OCI-LY7 (cell line): ENCODE measurements at regions not wholly inside any gene's neighbourhood (a gene's known extent, or its start where the extent isn't known, plus 50 kb on each side); places are given as distances from the start of the nearest gene placed in this dataset.

ENCODE experiments used
- BruUV-seq: library from RNA; stranded (reverse); fragments of 400-500 nt; replicated peaks from 2 replicates; lab custom pipeline; 2021; lab: Mats Ljungman, UMichigan
- CTCF ChIA-PET: fragments of 300-600 bp; sonication (Branson Sonifier 250); formaldehyde crosslinking; loops from one replicate; lab custom pipeline; 2022; ENCODE audit warnings: antibody characterized with exemption; ENCODE audit not compliant: unreplicated experiment; lab: Charles Lee
- POLR2A ChIA-PET: fragments of 300-600 bp; sonication (Branson Sonifier 250); formaldehyde crosslinking; loops from one replicate; lab custom pipeline; 2022; ENCODE audit warnings: antibody characterized with exemption; lab: Charles Lee
- DNase-seq: peaks from one replicate; pipeline ENCODE4 v3.0.0-alpha.2; 2015; ENCODE audit warnings: low spot score
- H2AFZ ChIP-seq: fragments of 200-600 bp; sonication (generic), shearing (Covaris generic); 2 replicates; pipeline ENCODE4 v1.6.1; 2014; ENCODE audit warnings: mild to moderate bottlenecking, antibody characterized with exemption, low read length, moderate library complexity
- H3K27ac ChIP-seq: fragments of 200-600 bp; sonication (generic); 2 replicates; pipeline ENCODE4 v1.5.1; 2014; ENCODE audit warnings: mixed run types, low read depth, mild to moderate bottlenecking, moderate library complexity, low read length, inconsistent platforms; ENCODE audit not compliant: poor library complexity, severe bottlenecking
- H3K36me3 ChIP-seq: fragments of 200-600 bp; sonication (generic); 2 replicates; pipeline ENCODE4 v1.6.1; 2014; ENCODE audit warnings: mild to moderate bottlenecking, antibody characterized with exemption, low read length, moderate library complexity, mixed read lengths; ENCODE audit not compliant: insufficient read depth
- H3K4me1 ChIP-seq: fragments of 200-600 bp; sonication (generic); 2 replicates; pipeline ENCODE4 v1.5.1; 2014; ENCODE audit warnings: mild to moderate bottlenecking, low read length; ENCODE audit not compliant: insufficient read depth, poor library complexity, severe bottlenecking
- H3K4me2 ChIP-seq: fragments of 200-600 bp; sonication (generic); 2 replicates; pipeline ENCODE4 v1.6.1; 2014; ENCODE audit warnings: mild to moderate bottlenecking, low read length
- H3K4me3 ChIP-seq: fragments of 200-600 bp; sonication (generic); 2 replicates; pipeline ENCODE4 v1.5.1; 2014; ENCODE audit warnings: mild to moderate bottlenecking, low read depth, low read length; ENCODE audit not compliant: poor library complexity, severe bottlenecking
- H3K79me2 ChIP-seq: fragments of 200-600 bp; sonication (generic); 2 replicates; pipeline ENCODE4 v1.6.1; 2016; ENCODE audit warnings: low read depth, mild to moderate bottlenecking, low read length, moderate library complexity, mixed read lengths; ENCODE audit not compliant: insufficient read depth
- H3K9me2 ChIP-seq: fragments of 200-600 bp; sonication (generic); 2 replicates; pipeline ENCODE4 v1.6.1; 2016; ENCODE audit warnings: mild to moderate bottlenecking, low read length, mixed read lengths; ENCODE audit not compliant: insufficient read depth
- H3K9me3 ChIP-seq: fragments of 200-600 bp; sonication (generic); 2 replicates; pipeline ENCODE4 v1.6.1; 2014; ENCODE audit warnings: mild to moderate bottlenecking, mixed run types, low read length, mixed read lengths
- H4K20me1 ChIP-seq: fragments of 200-600 bp; sonication (generic); 2 replicates; pipeline ENCODE4 v1.6.1; 2014; ENCODE audit warnings: mild to moderate bottlenecking, antibody characterized with exemption, low read length, moderate library complexity, mixed read lengths; ENCODE audit not compliant: insufficient read depth
- EZH2phosphoT487 ChIP-seq: fragments of 200-600 bp; sonication (generic); IDR thresholded peaks from 2 replicates; pipeline ENCODE4 v1.6.1; 2018; ENCODE audit warnings: low read depth, borderline replicate concordance, mild to moderate bottlenecking, mixed run types, antibody characterized with exemption, low read length, moderate library complexity, mixed read lengths
- intact Hi-C: fragments of 100-400 bp; cut with micrococcal nuclease; formaldehyde crosslinking; loops from one replicate; pipeline ENCODE4 v1.10.0; 2022; ENCODE audit not compliant: unreplicated experiment
- TF ChIP-seq, protein P1 (sequence below): fragments of 200-600 bp; sonication (generic); conservative IDR thresholded peaks from 2 replicates; pipeline ENCODE4 v1.5.1; 2014; ENCODE audit warnings: mild to moderate bottlenecking, antibody characterized with exemption, low read length, moderate library complexity, mixed read lengths

DNA sequence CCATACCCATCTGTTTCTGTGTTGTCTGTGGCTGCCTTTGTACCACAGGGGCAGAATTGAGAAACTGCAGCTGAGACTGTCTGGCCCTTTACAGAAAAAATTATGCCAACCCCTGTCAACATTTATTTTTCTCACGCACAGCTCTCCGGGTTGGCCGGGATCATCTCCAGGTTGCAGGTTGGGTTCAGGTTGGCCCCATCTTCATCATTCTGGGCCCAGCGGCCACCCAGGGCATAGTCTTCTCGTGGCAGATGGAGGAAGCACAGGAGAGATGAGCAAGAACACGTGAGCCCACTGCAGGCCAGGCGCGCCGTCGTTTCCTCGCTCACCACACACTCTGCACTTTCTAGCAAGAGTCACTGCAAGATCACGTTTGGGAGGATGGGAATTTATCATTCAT is 66.1 kb upstream of the SEC14L1 start:
- Histone ChIP-seq H3K9me2 (no peaks in the 10 kb centered on the region), H3K4me2 (no peak overlapping the region), H3K36me3 (no peaks in the 10 kb centered on the region), H3K79me2 (no peaks in the 10 kb centered on the region), H3K4me3 (no peak overlapping the region), H3K4me1 (no peaks in the 10 kb centered on the region), H4K20me1 (no peaks in the 10 kb centered on the region), H3K9me3 (no peaks in the 10 kb centered on the region), H2AFZ (no peak overlapping the region), H3K27ac (no peak overlapping the region)
- no TSS peak for BruUV-seq
- intact Hi-C loops: no loop called here
- no peak for TF ChIP-seq EZH2phosphoT487
- TF ChIP-seq, protein P1, sequence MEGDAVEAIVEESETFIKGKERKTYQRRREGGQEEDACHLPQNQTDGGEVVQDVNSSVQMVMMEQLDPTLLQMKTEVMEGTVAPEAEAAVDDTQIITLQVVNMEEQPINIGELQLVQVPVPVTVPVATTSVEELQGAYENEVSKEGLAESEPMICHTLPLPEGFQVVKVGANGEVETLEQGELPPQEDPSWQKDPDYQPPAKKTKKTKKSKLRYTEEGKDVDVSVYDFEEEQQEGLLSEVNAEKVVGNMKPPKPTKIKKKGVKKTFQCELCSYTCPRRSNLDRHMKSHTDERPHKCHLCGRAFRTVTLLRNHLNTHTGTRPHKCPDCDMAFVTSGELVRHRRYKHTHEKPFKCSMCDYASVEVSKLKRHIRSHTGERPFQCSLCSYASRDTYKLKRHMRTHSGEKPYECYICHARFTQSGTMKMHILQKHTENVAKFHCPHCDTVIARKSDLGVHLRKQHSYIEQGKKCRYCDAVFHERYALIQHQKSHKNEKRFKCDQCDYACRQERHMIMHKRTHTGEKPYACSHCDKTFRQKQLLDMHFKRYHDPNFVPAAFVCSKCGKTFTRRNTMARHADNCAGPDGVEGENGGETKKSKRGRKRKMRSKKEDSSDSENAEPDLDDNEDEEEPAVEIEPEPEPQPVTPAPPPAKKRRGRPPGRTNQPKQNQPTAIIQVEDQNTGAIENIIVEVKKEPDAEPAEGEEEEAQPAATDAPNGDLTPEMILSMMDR: no peak
- no peak for DNase-seq
- ChIA-PET CTCF (interaction anchor here (0.6 kb wide), 1 partner anchor 12 kb away, joined by 4 read pairs; no protein-coding TSS in a partner anchor), POLR2A (no interaction called here)

DNA sequence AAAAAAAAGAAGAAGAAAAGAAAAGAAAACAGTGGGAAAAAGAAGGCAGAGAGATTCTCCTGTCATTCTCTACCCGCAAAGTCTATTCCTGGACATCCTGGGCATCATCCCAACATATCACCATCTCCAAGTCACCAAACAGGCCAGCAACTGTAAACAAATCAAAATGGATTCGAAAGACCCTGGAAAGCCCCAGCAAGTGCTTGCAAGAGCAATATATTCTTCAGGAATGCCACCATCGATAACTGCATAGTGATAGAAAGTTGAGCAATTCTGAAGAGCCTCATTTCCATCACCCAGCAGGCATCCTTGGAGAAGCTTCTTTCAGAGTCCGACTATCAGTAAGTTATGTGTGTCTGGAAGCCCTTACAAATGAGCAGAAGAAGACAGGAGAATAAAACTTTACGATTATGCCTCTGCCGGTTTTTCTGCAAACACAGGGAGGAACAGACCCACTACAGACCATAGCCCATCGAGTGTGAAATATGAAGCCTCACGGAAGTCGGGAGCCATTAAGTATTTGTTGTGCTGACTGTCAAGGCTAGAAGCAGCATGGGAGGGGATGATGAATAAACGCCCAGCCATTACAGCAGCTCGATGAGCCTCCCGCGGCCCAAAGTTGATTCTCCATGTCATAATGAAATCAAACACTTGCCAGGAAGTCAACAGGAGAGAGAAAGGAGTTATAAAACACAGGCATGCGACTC is 64.5 kb upstream of the SEC14L1 start:
- H3K79me2 ChIP-seq: no peaks in the 10 kb centered on the region
- H2AFZ ChIP-seq: no peak overlapping the region
- no peak for TF ChIP-seq EZH2phosphoT487
- TF ChIP-seq, protein P1: no peak
- H3K4me3 ChIP-seq: no peak overlapping the region
- intact Hi-C loops: no loop called here
- BruUV-seq: no TSS peak
- no peak overlapping the region for H3K4me2 ChIP-seq
- CTCF ChIA-PET: no interaction called here
- H4K20me1 ChIP-seq: no peaks in the 10 kb centered on the region
- no peaks in the 10 kb centered on the region for H3K36me3 ChIP-seq
- no peak overlapping the region for H3K27ac ChIP-seq
- no peaks in the 10 kb centered on the region for H3K9me3 ChIP-seq
- POLR2A ChIA-PET: no interaction called here
- no peaks in the 10 kb centered on the region for H3K4me1 ChIP-seq
- DNase-seq: no peak
- H3K9me2 ChIP-seq: no peaks in the 10 kb centered on the region

DNA sequence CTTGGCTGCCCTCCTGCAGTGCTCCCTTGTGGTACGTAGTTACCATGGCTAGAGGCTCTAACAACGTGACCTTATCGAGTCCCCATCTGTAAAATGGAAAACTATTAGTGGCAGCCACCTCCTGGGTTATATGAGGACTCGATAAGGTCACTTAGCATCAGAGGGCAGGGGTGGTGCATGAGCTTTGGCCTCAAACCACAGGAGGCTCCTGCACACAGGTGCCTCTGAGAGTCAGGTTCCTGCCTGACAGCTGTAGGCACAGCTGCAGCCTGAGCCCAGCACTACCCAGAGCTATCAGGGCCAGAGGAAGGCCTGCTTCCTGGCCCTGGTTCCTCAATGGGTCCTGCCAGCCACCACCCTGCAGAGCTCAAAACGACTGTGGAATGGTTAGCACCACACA is 57.2 kb upstream of the SEC14L1 start:
- Histone ChIP-seq H3K27ac (peak overlapping the region; percentile 58), H3K4me3 (no peak overlapping the region), H4K20me1 (no peaks in the 10 kb centered on the region), H3K4me1 (peaks cover 48% of the 10 kb centered on the region), H2AFZ (peak overlapping the region; percentile 0; the same call in 1 of the 2 replicates), H3K4me2 (peak overlapping the region; percentile 23), H3K79me2 (no peaks in the 10 kb centered on the region), H3K9me3 (no peaks in the 10 kb centered on the region), H3K9me2 (no peaks in the 10 kb centered on the region), H3K36me3 (no peaks in the 10 kb centered on the region)
- intact Hi-C loops: loop anchor here (5.0 to 10.0 kb wide), 4 partner anchors 391 to 781 kb away; no protein-coding TSS in a partner anchor
- DNase-seq: peak; percentile 93
- BruUV-seq: no TSS peak
- ChIA-PET POLR2A (interaction anchor here (0.5 to 1.2 kb wide), 5 partner anchors 11 to 216 kb away, joined by 3 to 4 read pairs (median 3); no protein-coding TSS in a partner anchor), CTCF (interaction anchor here (0.5 to 1.4 kb wide), 8 partner anchors 9 to 529 kb away, joined by 3 to 6 read pairs (median 4); partner anchors contain the start of gene SEC14L1)
- TF ChIP-seq EZH2phosphoT487: no peak
- TF ChIP-seq, protein P1: no peak; the same call in 1 of the 2 replicates
